Neutrophil (primary cell): ENCODE measurements at regions not wholly inside any gene's neighbourhood (a gene's known extent, or its start where the extent isn't known, plus 50 kb on each side); places are given as distances from the start of the nearest gene placed in this dataset.
"Not testable (repeated sequence)": the region's sequence is repeated elsewhere in the genome, so short reads cannot be mapped to it uniquely, and the experiment has no call there.

ENCODE experiments used
- H3K27ac ChIP-seq: fragments of 200-600 bp; sonication (generic); 2 replicates; pipeline ENCODE4 v1.5.1; 2016; ENCODE audit warnings: mild to moderate bottlenecking, moderate library complexity
- H3K27me3 ChIP-seq: fragments of 200-600 bp; sonication (generic); 2 replicates; pipeline ENCODE4 v1.6.0; 2016; ENCODE audit warnings: mild to moderate bottlenecking
- H3K36me3 ChIP-seq: fragments of 200-600 bp; sonication (generic); 2 replicates; pipeline ENCODE4 v1.5.1; 2017
- H3K4me1 ChIP-seq, 2 experiments: fragments of 200-600 bp in 1 of 2; sonication (generic) in 1 of 2; 1 replicate in 1 of 2; 2 replicates in 1 of 2; pipeline versions ENCODE4 v1.5.1 to v1.6.1; 2013 to 2016; ENCODE audit warnings: low read depth in 1 of 2, low read length in 1 of 2, mild to moderate bottlenecking in 1 of 2, moderate library complexity in 1 of 2; ENCODE audit not compliant: control insufficient read depth in 1 of 2, insufficient read depth in 1 of 2
- H3K4me3 ChIP-seq, 2 experiments: fragments of 200-600 bp in 1 of 2; sonication (generic) in 1 of 2; 1 replicate in 1 of 2; 2 replicates in 1 of 2; pipeline ENCODE4 v1.5.1; 2013 to 2016; ENCODE audit warnings: low read depth in 1 of 2, low read length in 1 of 2, mild to moderate bottlenecking in 1 of 2, moderate library complexity in 1 of 2
- H3K9me3 ChIP-seq: fragments of 200-600 bp; sonication (generic); 2 replicates; pipeline ENCODE4 v1.5.1; 2016
- TF ChIP-seq, protein P1 (sequence below): fragments of 200-600 bp; sonication (generic); IDR thresholded peaks from 2 replicates; pipeline ENCODE4 v1.5.1; 2016; ENCODE audit warnings: antibody characterized with exemption

DNA sequence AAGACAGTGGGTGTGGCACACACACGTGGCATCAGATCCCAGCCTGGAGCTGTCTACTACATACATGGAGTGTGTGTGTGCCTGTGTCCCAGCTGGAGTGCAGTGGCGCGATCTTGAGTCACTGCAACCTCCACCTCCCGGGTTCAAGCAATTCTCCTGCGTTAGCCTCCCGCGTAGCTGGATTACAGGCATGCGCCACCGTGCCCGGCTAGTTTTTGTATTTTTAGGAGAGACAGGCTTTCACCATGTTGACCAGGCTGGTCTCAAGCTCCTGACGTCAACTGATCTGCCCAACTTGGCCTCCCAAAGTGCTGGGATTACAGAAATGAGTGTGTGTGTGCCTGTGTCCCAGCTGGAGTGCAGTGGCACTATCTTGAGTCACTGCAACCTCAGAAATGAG, 108.8 kb downstream of the IL12A start:
- H3K27ac ChIP-seq = no peak overlapping the region
- no peak overlapping the region for H3K4me3 ChIP-seq
- H3K36me3 ChIP-seq = no peaks in the 10 kb centered on the region
- H3K9me3 ChIP-seq = no peaks in the 10 kb centered on the region
- no peaks in the 10 kb centered on the region for H3K4me1 ChIP-seq
- TF ChIP-seq, protein P1, sequence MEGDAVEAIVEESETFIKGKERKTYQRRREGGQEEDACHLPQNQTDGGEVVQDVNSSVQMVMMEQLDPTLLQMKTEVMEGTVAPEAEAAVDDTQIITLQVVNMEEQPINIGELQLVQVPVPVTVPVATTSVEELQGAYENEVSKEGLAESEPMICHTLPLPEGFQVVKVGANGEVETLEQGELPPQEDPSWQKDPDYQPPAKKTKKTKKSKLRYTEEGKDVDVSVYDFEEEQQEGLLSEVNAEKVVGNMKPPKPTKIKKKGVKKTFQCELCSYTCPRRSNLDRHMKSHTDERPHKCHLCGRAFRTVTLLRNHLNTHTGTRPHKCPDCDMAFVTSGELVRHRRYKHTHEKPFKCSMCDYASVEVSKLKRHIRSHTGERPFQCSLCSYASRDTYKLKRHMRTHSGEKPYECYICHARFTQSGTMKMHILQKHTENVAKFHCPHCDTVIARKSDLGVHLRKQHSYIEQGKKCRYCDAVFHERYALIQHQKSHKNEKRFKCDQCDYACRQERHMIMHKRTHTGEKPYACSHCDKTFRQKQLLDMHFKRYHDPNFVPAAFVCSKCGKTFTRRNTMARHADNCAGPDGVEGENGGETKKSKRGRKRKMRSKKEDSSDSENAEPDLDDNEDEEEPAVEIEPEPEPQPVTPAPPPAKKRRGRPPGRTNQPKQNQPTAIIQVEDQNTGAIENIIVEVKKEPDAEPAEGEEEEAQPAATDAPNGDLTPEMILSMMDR = no peak
- H3K27me3 ChIP-seq = no peaks in the 10 kb centered on the region

DNA sequence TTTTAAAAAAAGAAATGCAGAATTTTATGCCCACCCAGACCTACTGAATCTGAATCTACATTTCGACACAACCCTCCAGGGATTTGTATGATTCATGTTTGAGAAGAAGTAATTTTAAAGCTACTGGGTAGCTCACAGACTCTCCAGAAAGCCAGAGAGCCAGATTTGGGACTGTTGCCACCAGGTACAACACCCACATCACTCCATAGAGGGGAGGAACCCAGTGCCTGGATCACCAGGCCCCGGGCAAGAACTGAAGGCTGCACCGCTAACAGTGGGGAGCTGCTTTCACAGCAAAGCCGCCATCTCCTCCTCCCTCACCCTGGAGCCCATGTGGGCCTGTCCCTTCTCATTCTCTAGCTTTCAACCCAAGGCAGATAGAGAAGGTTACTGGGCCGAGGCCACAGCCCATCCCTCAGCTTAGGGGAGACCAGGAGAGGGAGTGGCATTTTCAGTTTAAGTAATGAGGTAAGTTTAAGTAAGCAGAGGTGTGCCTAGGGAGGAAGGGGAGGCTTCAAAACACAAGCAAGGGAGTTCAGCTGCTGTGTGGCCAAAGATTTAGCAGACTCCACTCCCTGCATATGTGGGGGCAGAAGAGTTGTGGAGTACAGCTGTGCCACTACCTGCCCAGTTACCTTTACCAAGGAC, 109.8 kb downstream of the IL12A start:
- no peak overlapping the region for H3K4me3 ChIP-seq
- H3K4me1 ChIP-seq = no peaks in the 10 kb centered on the region
- H3K27ac ChIP-seq = no peak overlapping the region
- no peaks in the 10 kb centered on the region for H3K36me3 ChIP-seq
- H3K9me3 ChIP-seq = no peaks in the 10 kb centered on the region
- TF ChIP-seq, protein P1 = no peak
- H3K27me3 ChIP-seq = no peaks in the 10 kb centered on the region

DNA sequence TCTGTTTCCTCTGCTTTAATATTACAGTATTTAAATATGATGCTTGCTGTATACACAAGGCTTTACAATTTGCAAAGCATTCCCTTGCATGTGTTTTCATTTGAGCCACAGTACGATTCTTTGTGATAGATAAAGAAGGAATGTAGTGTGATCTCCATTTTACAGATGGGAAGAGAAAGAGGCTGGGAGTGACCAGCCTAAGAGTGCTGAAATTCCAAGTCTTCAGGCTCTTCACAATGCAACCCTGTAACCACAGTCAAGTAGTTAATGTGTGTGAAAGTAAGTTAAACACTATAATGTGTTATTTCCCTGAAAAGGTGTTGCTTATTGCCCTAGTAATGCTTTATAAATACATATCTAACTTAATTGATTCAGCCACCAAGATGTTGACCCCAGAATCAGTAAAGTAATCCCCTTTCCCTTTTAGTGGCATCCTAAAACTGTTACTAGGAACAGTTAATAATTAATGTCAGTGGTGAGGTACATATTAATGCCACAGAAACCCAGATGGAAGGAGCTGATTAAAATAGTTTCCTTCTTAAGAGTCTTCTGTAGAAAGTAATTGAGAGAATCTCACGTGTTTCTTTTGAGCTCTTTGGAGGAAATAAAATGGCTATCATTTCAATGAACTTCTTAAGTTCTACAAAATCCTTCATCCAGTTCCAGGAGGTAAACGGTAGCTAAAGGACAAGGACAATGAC, 110.4 kb downstream of the IL12A start:
- H3K27ac ChIP-seq = no peak overlapping the region
- no peaks in the 10 kb centered on the region for H3K4me1 ChIP-seq
- no peaks in the 10 kb centered on the region for H3K27me3 ChIP-seq
- TF ChIP-seq, protein P1 = no peak
- H3K36me3 ChIP-seq = no peaks in the 10 kb centered on the region
- no peaks in the 10 kb centered on the region for H3K9me3 ChIP-seq
- H3K4me3 ChIP-seq = no peak overlapping the region

DNA sequence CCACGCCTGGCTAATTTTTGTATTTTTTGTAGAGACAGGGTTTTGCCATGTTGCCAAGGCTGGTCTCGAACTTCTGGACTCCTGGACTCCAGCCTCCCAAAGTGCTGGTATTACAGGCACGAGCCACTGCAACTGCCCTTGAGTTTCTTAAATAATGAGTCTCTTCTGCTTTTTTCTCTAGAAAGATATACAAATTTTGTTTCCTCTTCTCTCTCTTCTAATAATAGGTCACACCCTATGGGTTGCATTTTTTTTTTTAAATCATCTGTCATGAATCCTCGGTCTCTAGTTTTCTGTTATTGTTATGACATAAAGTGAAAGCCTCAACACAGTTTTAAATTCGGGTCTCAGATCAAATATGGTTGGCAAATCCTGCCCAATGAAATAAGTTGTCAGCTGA, 111.2 kb downstream of the IL12A start:
- H3K4me3 ChIP-seq = no peak overlapping the region
- H3K27ac ChIP-seq = no peak overlapping the region
- H3K36me3 ChIP-seq = no peaks in the 10 kb centered on the region
- no peaks in the 10 kb centered on the region for H3K4me1 ChIP-seq
- no peaks in the 10 kb centered on the region for H3K27me3 ChIP-seq
- TF ChIP-seq, protein P1 = no peak
- no peaks in the 10 kb centered on the region for H3K9me3 ChIP-seq

DNA sequence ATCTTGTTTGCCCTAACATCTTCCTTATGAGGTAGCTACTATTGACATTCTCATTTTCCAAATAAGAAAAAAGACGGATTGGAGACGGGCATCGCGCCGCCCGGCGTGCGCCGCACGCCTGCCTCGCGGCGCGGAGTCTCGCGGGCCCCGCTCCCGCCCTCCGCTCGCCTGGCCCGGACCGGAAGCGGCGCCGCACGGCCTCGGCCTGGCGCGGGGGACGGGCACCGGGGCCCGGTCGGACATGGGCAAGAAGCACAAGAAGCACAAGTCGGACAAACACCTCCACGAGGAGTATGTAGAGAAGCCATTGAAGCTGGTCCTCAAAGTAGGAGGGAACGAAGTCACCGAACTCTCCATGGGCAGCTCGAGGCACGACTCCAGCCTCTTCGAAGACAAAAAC, 112.0 kb downstream of the IL12A start:
- Histone ChIP-seq H3K27me3 (no peaks in the 10 kb centered on the region), H3K9me3 (no peaks in the 10 kb centered on the region), H3K4me1 (no peaks in the 10 kb centered on the region), H3K4me3 (no peak overlapping the region), H3K27ac (no peak overlapping the region), H3K36me3 (no peaks in the 10 kb centered on the region)
- TF ChIP-seq, protein P1 = no peak

DNA sequence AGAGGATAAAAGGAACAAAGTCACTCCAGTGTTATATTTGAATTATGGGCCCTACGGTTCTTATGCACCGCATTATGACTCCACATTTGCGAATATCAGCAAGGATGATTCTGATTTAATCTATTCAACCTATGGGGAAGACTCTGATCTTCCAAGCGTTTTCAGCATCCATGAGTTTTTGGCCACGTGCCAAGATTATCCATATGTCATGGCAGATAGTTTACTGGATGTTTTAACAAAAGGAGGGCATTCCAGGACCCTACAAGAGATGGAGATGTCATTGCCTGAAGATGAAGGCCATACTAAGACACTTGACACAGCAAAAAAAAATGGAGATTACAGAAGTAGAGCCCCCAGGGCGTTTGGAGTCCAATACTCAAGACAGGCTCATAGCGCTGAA, 113.4 kb downstream of the IL12A start:
- not testable (repeated sequence) for H3K4me1 ChIP-seq, H3K9me3 ChIP-seq, H3K27ac ChIP-seq, H3K27me3 ChIP-seq, H3K4me3 ChIP-seq, H3K36me3 ChIP-seq
